Hepatocyte (in vitro differentiated cells): ENCODE measurements at regions not wholly inside any gene's neighbourhood (a gene's known extent, or its start where the extent isn't known, plus 50 kb on each side); places are given as distances from the start of the nearest gene placed in this dataset.

Source experiments
- DNase-seq: peaks from one replicate; pipeline ENCODE4 v3.0.0-alpha.2; 2016; ENCODE audit warnings: low spot score
- H2AFZ ChIP-seq: fragments of 200-600 bp; sonication (generic); 2 replicates; pipeline ENCODE4 v1.6.0; 2016; ENCODE audit warnings: antibody characterized with exemption, mild to moderate bottlenecking
- H3K27ac ChIP-seq: fragments of 200-600 bp; sonication (generic); 2 replicates; pipeline ENCODE4 v1.5.1; 2016; ENCODE audit warnings: mild to moderate bottlenecking
- H3K27me3 ChIP-seq: fragments of 200-600 bp; sonication (generic); 2 replicates; pipeline ENCODE4 v1.6.1; 2016
- H3K36me3 ChIP-seq: fragments of 200-600 bp; sonication (generic); replicated peaks from 2 replicates; pipeline ENCODE4 v1.5.1; 2016; ENCODE audit warnings: low read depth; ENCODE audit not compliant: insufficient read depth
- H3K4me1 ChIP-seq: fragments of 200-600 bp; sonication (generic); 2 replicates; pipeline ENCODE4 v1.5.1; 2016; ENCODE audit warnings: mild to moderate bottlenecking, moderate library complexity; ENCODE audit not compliant: insufficient read depth
- H3K4me2 ChIP-seq: fragments of 200-600 bp; sonication (generic); 2 replicates; pipeline ENCODE4 v1.6.0; 2016
- H3K4me3 ChIP-seq: fragments of 200-600 bp; sonication (generic); 2 replicates; pipeline ENCODE4 v1.5.1; 2016; ENCODE audit warnings: mild to moderate bottlenecking
- H3K79me2 ChIP-seq: fragments of 200-600 bp; sonication (generic); 2 replicates; pipeline ENCODE4 v1.6.0; 2017; ENCODE audit warnings: mild to moderate bottlenecking
- H3K9me2 ChIP-seq: fragments of 200-600 bp; sonication (generic); replicated peaks from 2 replicates; pipeline ENCODE4 v1.6.0; 2017; ENCODE audit warnings: mild to moderate bottlenecking; ENCODE audit not compliant: insufficient read depth
- H3K9me3 ChIP-seq: fragments of 200-600 bp; sonication (generic); 2 replicates; pipeline ENCODE4 v1.5.1; 2016; ENCODE audit warnings: low read depth, mild to moderate bottlenecking
- H4K20me1 ChIP-seq: fragments of 200-600 bp; sonication (generic); 2 replicates; pipeline ENCODE4 v1.6.0; 2016; ENCODE audit warnings: mild to moderate bottlenecking; ENCODE audit not compliant: insufficient read depth, poor library complexity, severe bottlenecking
- EZH2 ChIP-seq: fragments of 200-600 bp; sonication (generic); IDR thresholded peaks from 2 replicates; pipeline ENCODE4 v1.6.1; 2016; ENCODE audit warnings: antibody characterized with exemption, mild to moderate bottlenecking, borderline replicate concordance
- EZH2phosphoT487 ChIP-seq: fragments of 200-600 bp; sonication (generic); IDR thresholded peaks from one replicate; pipeline ENCODE4 v1.6.1; 2018; ENCODE audit warnings: antibody characterized with exemption, mild to moderate bottlenecking, low read depth, moderate library complexity; ENCODE audit not compliant: unreplicated experiment, severe bottlenecking
- WGBS: methylation state at CpG from one replicate; pipeline ENCODE4 v1.1.6; 2016; ENCODE audit warnings: low lambda C conversion rate; ENCODE audit errors: missing lambda C conversion rate; 5-methylcytosine and 5-hydroxymethylcytosine counted together
- TF ChIP-seq, protein P1 (sequence below): fragments of 200-600 bp; sonication (generic); IDR thresholded peaks from 2 replicates; pipeline ENCODE4 v1.5.1; 2016; ENCODE audit warnings: antibody characterized with exemption, mild to moderate bottlenecking; ENCODE audit not compliant: poor library complexity

DNA sequence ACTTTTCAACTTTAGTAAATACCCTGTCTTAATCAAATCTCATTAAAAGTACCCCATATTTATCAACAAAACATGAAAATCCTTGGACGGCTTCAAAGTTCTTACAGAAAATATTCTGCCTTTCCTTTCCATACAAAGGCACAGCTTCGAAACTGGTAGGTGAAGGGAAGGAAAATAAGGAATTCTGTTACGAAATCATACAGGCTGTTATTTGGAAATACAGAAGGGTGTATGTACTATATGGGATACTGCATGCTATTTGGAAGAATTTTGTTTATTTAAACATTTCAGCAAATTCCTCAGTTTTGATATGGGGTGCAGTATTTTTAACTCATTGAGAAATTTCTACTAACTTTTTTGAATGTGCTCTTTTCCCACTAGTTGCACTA lies 138.4 kb upstream of the BTN3A2 start:
- Histone ChIP-seq H3K79me2 (peaks cover 22% of the 10 kb centered on the region), H3K9me3 (no peaks in the 10 kb centered on the region), H3K4me3 (no peak overlapping the region), H3K9me2 (no peaks in the 10 kb centered on the region), H3K4me2 (peak overlapping the region; percentile 73), H3K27me3 (no peaks in the 10 kb centered on the region), H3K4me1 (peaks cover 24% of the 10 kb centered on the region), H4K20me1 (no peaks in the 10 kb centered on the region), H2AFZ (no peak overlapping the region), H3K27ac (no peak overlapping the region), H3K36me3 (no peaks in the 10 kb centered on the region)
- DNase-seq, result no peak
- 85% methylated on average over 3 of the region's 3 CpGs for WGBS
- TF ChIP-seq EZH2 (no peak), EZH2phosphoT487 (no peak)
- TF ChIP-seq, protein P1, sequence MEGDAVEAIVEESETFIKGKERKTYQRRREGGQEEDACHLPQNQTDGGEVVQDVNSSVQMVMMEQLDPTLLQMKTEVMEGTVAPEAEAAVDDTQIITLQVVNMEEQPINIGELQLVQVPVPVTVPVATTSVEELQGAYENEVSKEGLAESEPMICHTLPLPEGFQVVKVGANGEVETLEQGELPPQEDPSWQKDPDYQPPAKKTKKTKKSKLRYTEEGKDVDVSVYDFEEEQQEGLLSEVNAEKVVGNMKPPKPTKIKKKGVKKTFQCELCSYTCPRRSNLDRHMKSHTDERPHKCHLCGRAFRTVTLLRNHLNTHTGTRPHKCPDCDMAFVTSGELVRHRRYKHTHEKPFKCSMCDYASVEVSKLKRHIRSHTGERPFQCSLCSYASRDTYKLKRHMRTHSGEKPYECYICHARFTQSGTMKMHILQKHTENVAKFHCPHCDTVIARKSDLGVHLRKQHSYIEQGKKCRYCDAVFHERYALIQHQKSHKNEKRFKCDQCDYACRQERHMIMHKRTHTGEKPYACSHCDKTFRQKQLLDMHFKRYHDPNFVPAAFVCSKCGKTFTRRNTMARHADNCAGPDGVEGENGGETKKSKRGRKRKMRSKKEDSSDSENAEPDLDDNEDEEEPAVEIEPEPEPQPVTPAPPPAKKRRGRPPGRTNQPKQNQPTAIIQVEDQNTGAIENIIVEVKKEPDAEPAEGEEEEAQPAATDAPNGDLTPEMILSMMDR, result no peak

GRCh38 chr6:26230351-26230750 lies 134.6 kb upstream of the BTN3A2 start:
- no peaks in the 10 kb centered on the region for H3K36me3 ChIP-seq
- H3K79me2 ChIP-seq, result peaks cover 26% of the 10 kb centered on the region
- TF ChIP-seq EZH2 (no peak), EZH2phosphoT487 (no peak)
- TF ChIP-seq, protein P1, result no peak
- no peak overlapping the region for H3K4me3 ChIP-seq
- DNase-seq, result no peak
- no peak overlapping the region for H3K27ac ChIP-seq
- H4K20me1 ChIP-seq, result no peaks in the 10 kb centered on the region
- no peaks in the 10 kb centered on the region for H3K9me3 ChIP-seq
- H3K4me2 ChIP-seq, result no peak overlapping the region
- H3K27me3 ChIP-seq, result no peaks in the 10 kb centered on the region
- H3K9me2 ChIP-seq, result no peaks in the 10 kb centered on the region
- H3K4me1 ChIP-seq, result peaks cover 16% of the 10 kb centered on the region
- 91% methylated on average over 5 of the region's 5 CpGs for WGBS
- no peak overlapping the region for H2AFZ ChIP-seq

DNA sequence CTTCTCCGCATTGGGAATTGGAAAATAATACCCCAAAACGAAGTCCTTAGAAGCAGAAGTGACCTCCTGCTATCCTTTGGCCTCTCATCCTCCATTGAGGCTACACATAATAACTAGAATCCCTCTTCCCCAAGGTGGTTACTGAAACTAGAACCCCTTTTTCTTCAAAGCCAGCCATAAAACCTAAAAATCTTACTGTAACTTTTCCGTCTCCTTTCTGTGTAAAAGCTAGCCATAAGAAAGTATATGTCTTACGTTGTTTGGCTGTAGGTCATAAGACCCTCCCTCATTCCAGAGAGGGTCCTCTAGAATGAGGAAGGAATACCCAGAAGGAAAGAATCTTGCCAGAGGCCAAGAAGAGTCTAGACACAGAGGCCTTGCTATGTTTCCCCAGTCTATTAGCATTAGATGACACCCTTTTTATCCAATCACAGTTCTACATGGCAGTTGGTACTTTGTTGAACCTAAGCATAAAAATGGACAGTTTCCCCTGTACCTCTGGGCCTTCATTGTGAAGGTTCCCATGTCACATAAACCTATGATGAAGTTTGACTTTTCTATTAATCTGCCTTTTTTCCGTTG lies 133.9 kb upstream of the BTN3A2 start:
- no peak for DNase-seq
- Histone ChIP-seq H4K20me1 (no peaks in the 10 kb centered on the region), H3K36me3 (no peaks in the 10 kb centered on the region), H3K9me2 (no peaks in the 10 kb centered on the region), H2AFZ (no peak overlapping the region), H3K27ac (no peak overlapping the region), H3K9me3 (no peaks in the 10 kb centered on the region), H3K4me1 (peaks cover 8% of the 10 kb centered on the region), H3K79me2 (peaks cover 19% of the 10 kb centered on the region), H3K27me3 (no peaks in the 10 kb centered on the region), H3K4me3 (no peak overlapping the region), H3K4me2 (no peak overlapping the region)
- 92% methylated on average over 5 of the region's 5 CpGs for WGBS
- TF ChIP-seq, protein P1, result no peak
